IPS DF 6.9 (cell line): ENCODE measurements at regions not wholly inside any gene's neighbourhood (a gene's known extent, or its start where the extent isn't known, plus 50 kb on each side); places are given as distances from the start of the nearest gene placed in this dataset.

Experiments used
- DNase-seq: peaks from one replicate; pipeline ENCODE4 v3.0.0-alpha.2; 2013; ENCODE audit warnings: low read depth, low spot score
- H3K27ac ChIP-seq: one replicate; pipeline ENCODE4 v1.5.1; 2013; ENCODE audit warnings: low read length, control low read depth
- H3K27me3 ChIP-seq: 2 replicates; pipeline ENCODE4 v1.6.1; 2013; ENCODE audit warnings: mild to moderate bottlenecking, low read length; ENCODE audit not compliant: control insufficient read depth, insufficient read depth
- H3K36me3 ChIP-seq: 2 replicates; pipeline ENCODE4 v1.6.1; 2013; ENCODE audit warnings: low read length; ENCODE audit not compliant: control insufficient read depth, insufficient read depth
- H3K4me1 ChIP-seq: 2 replicates; pipeline ENCODE4 v1.6.1; 2013; ENCODE audit warnings: low read length; ENCODE audit not compliant: control insufficient read depth, insufficient read depth
- H3K4me3 ChIP-seq: 2 replicates; pipeline ENCODE4 v1.5.1; 2013; ENCODE audit warnings: mild to moderate bottlenecking, low read length
- H3K9me3 ChIP-seq: 2 replicates; pipeline ENCODE4 v1.6.1; 2013; ENCODE audit warnings: low read length, inconsistent platforms; ENCODE audit not compliant: control insufficient read depth, insufficient read depth
- WGBS: extraction: QIAGEN DNeasy Blood & Tissue Kit; methylation state at CpG from one replicate; pipeline ENCODE4 v1.1.7; 2013; ENCODE audit warnings: mixed read lengths, missing lambda C conversion rate; ENCODE audit not compliant: insufficient read length, insufficient coverage; 5-methylcytosine and 5-hydroxymethylcytosine counted together

- Histone ChIP-seq H3K27me3 (no peaks in the 10 kb centered on the region), H3K4me3 (no peak overlapping the region), H3K9me3 (peaks cover 20% of the 10 kb centered on the region), H3K36me3 (no peaks in the 10 kb centered on the region), H3K4me1 (no peaks in the 10 kb centered on the region; the same call in 1 of the 2 replicates), H3K27ac (no peak overlapping the region)
- no CpG with 5 or more reads among the region's 20 CpGs for WGBS
- no peak for DNase-seq
Observed at GRCh38 chr22:49357661-49358440, 469.8 kb downstream of the BRD1 start.

GRCh38 chr22:49356428-49356827 is 471.2 kb downstream of the BRD1 start:
- H3K27me3 ChIP-seq: no peaks in the 10 kb centered on the region
- DNase-seq: no peak
- no CpG with 5 or more reads among the region's 3 CpGs for WGBS
- no peaks in the 10 kb centered on the region; the same call in 1 of the 2 replicates for H3K4me1 ChIP-seq
- peaks cover 18% of the 10 kb centered on the region for H3K9me3 ChIP-seq
- H3K36me3 ChIP-seq: no peaks in the 10 kb centered on the region; the same call in 1 of the 2 replicates
- no peak overlapping the region for H3K27ac ChIP-seq
- no peak overlapping the region for H3K4me3 ChIP-seq

GRCh38 chr22:49355211-49355920 is 472.3 kb downstream of the BRD1 start:
- no CpG with 5 or more reads among the region's 18 CpGs for WGBS
- Histone ChIP-seq H3K4me3 (no peak overlapping the region), H3K36me3 (no peaks in the 10 kb centered on the region; the same call in 1 of the 2 replicates), H3K27me3 (no peaks in the 10 kb centered on the region), H3K9me3 (peaks cover 18% of the 10 kb centered on the region), H3K27ac (no peak overlapping the region), H3K4me1 (no peaks in the 10 kb centered on the region; the same call in 1 of the 2 replicates)
- DNase-seq: no peak

DNA sequence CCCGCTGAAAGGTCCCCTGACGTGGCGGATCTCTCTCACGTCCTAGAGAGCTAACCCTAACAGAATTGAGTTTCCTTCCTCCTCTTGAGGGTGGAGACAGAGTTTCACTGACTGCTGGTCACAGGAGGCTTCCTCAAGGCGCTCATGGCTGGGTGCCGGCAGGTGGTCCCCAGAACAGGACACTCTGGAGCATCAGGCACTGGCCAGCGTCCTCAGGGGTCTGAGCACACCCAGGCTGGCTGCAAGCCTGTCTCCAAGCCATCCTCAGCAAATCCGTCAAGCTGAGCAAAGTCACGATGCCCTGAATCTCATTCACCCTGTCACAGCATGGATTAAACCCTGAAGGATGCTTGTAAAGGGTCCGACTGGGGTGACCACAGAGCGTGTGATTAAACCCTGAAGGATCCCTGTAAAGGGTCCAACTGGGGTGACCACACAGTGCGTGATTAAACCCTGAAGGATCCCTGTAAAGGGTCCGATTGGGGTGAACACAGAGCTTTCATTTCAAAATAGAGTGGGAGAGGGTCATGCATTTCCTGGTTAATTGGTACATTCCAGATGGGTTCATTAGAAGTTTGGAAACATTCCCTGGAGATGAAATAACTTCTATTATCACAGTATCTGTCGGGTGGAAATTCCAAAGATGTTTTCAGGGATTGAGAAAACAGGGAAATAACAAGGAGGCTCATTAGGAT is 473.0 kb downstream of the BRD1 start:
- H3K4me3 ChIP-seq: no peak overlapping the region
- no peaks in the 10 kb centered on the region; the same call in 1 of the 2 replicates for H3K36me3 ChIP-seq
- peaks cover 22% of the 10 kb centered on the region for H3K9me3 ChIP-seq
- no CpG with 5 or more reads among the region's 14 CpGs for WGBS
- H3K4me1 ChIP-seq: no peaks in the 10 kb centered on the region; the same call in 1 of the 2 replicates
- no peak overlapping the region for H3K27ac ChIP-seq
- H3K27me3 ChIP-seq: no peaks in the 10 kb centered on the region
- DNase-seq: no peak

DNA sequence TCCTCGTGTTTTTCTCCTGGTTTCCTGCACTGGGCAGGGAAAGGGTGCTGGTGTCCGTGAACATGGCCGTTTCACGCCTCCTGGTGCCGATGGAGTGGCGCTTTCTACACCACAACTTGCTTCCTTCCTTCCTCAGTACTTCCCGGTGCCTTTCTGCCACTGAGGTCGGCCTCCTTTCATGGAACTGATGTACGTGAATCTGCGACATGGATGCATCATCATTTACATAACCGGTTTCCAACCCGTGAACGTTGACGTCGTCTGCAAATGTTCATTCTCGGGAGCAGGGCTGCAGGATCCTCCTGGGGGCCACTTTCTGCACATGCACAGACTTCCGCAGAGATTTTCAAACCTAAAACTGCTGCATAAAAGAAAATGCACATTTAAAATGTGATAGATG is 474.4 kb downstream of the BRD1 start:
- whole genome bisulfite sequencing: no CpG with 5 or more reads among the region's 17 CpGs
- Histone ChIP-seq H3K27me3 (no peaks in the 10 kb centered on the region), H3K27ac (no peak overlapping the region)

DNA sequence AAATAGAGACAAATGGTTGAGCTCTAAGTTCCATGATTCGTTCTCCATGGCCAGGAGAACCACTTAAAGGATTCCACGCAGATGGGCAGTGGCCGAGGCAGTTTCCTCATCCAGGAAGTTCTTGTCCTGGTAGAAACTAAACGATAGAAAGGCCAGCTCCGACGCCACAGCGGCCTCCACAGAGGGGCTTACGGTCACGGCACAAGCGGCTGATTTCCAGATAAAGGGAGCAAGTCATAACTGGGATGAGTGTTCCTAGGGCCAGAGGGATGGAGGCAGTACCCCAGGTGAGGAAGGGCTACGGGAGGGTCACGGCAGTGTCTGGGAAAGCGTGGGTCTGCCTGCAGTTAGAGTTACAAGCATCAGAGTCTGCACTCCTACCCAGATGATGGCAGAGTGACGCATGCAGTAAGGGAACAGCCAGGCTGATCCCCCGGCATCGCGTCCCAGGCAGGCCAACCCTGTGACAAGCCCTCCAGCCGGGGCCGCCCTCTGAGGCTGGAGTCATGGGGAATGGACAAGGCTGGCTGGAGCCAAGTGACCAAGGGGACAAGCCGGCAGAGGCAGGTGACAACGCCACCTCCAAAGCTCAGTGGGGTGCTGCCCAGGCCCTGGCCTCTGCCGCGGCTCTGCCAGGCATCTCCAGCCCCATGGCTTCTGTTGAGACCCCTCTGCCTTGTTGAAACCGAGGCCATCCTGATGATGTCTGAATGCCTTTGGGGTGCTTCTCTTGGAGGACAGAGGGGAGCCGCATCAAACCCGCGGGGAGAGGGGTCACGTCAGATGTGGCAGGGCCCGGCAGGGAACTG is 475.1 kb downstream of the BRD1 start:
- Histone ChIP-seq H3K36me3 (no peaks in the 10 kb centered on the region; the same call in 1 of the 2 replicates), H3K9me3 (peaks cover 34% of the 10 kb centered on the region), H3K27ac (no peak overlapping the region), H3K4me1 (no peaks in the 10 kb centered on the region), H3K4me3 (no peak overlapping the region), H3K27me3 (no peaks in the 10 kb centered on the region)
- no peak for DNase-seq
- WGBS: no CpG with 5 or more reads among the region's 29 CpGs

More for the DNA sequence above, 474.4 kb downstream of the BRD1 start:
- H3K4me3 ChIP-seq: no peak overlapping the region
- H3K4me1 ChIP-seq: no peaks in the 10 kb centered on the region
- peaks cover 33% of the 10 kb centered on the region for H3K9me3 ChIP-seq
- H3K36me3 ChIP-seq: no peaks in the 10 kb centered on the region; the same call in 1 of the 2 replicates
- DNase-seq: no peak

- H3K36me3 ChIP-seq: no peaks in the 10 kb centered on the region; the same call in 1 of the 2 replicates
- WGBS: no CpG with 5 or more reads among the region's 22 CpGs
- no peak for DNase-seq
- no peaks in the 10 kb centered on the region for H3K4me1 ChIP-seq
- no peak overlapping the region for H3K4me3 ChIP-seq
- H3K27me3 ChIP-seq: no peaks in the 10 kb centered on the region
- peaks cover 36% of the 10 kb centered on the region for H3K9me3 ChIP-seq
- H3K27ac ChIP-seq: no peak overlapping the region
Observed at GRCh38 chr22:49351761-49352227, 475.9 kb downstream of the BRD1 start.

- DNase-seq: no peak
- Histone ChIP-seq H3K4me3 (no peak overlapping the region), H3K4me1 (no peaks in the 10 kb centered on the region), H3K36me3 (no peaks in the 10 kb centered on the region; the same call in 1 of the 2 replicates), H3K27ac (no peak overlapping the region), H3K27me3 (no peaks in the 10 kb centered on the region), H3K9me3 (peaks cover 38% of the 10 kb centered on the region)
- WGBS: no CpG with 5 or more reads among the region's 18 CpGs
Observed at GRCh38 chr22:49350441-49351121, 477.1 kb downstream of the BRD1 start.

GRCh38 chr22:49349841-49350381 is 477.8 kb downstream of the BRD1 start:
- Histone ChIP-seq H3K4me3 (no peak overlapping the region), H3K4me1 (no peaks in the 10 kb centered on the region), H3K9me3 (peaks cover 35% of the 10 kb centered on the region), H3K27me3 (no peaks in the 10 kb centered on the region), H3K27ac (no peak overlapping the region), H3K36me3 (no peaks in the 10 kb centered on the region; the same call in 1 of the 2 replicates)
- DNase-seq: no peak
- WGBS: no CpG with 5 or more reads among the region's 14 CpGs
